PC-3 (cell line): ENCODE measurements at regions not wholly inside any gene's neighbourhood (a gene's known extent, or its start where the extent isn't known, plus 50 kb on each side); places are given as distances from the start of the nearest gene placed in this dataset.

Experiments used
- ATAC-seq: fragments of 200-7000 bp; cut with Tn5 transposase; 2 replicates; pipeline ENCODE4 v1.9.1; 2020; ENCODE audit warnings: mild to moderate bottlenecking, moderate library complexity
- BruUV-seq: library from RNA; stranded (reverse); fragments of 400-500 nt; replicated peaks from 2 replicates; lab custom pipeline; 2021; lab: Mats Ljungman, UMichigan
- CTCF ChIA-PET: fragments of 300-600 bp; sonication (Branson Sonifier 250); formaldehyde crosslinking; loops from one replicate; lab custom pipeline; 2022; ENCODE audit warnings: antibody characterized with exemption; lab: Charles Lee
- POLR2A ChIA-PET: fragments of 300-600 bp; sonication (Branson Sonifier 250); formaldehyde crosslinking; loops from one replicate; lab custom pipeline; 2022; ENCODE audit warnings: antibody characterized with exemption; ENCODE audit not compliant: unreplicated experiment; lab: Charles Lee
- DNase-seq: peaks from one replicate; pipeline ENCODE4 v3.0.0-alpha.2; 2015
- H2AFZ ChIP-seq: fragments of 300-600 bp; sonication (generic); 2 replicates; pipeline ENCODE4 v1.6.0; 2016; ENCODE audit warnings: antibody characterized with exemption, low read length
- H3F3A ChIP-seq: fragments of 300-600 bp; sonication (generic); one replicate; pipeline ENCODE4 v1.6.0; 2017; ENCODE audit warnings: antibody characterized with exemption, low read length, control low read depth, mild to moderate bottlenecking; ENCODE audit not compliant: unreplicated experiment
- H3K27ac ChIP-seq: fragments of 300-600 bp; sonication (generic); 2 replicates; pipeline ENCODE4 v1.5.1; 2016; ENCODE audit warnings: mild to moderate bottlenecking, low read length
- H3K27me3 ChIP-seq: fragments of 300-600 bp; sonication (generic); 2 replicates; pipeline ENCODE4 v1.6.1; 2016; ENCODE audit warnings: low read length, mixed read lengths
- H3K36me3 ChIP-seq: fragments of 300-600 bp; sonication (generic); 2 replicates; pipeline ENCODE4 v1.6.1; 2016; ENCODE audit warnings: low read depth, mixed run types, low read length, mixed read lengths
- H3K4me1 ChIP-seq: fragments of 300-600 bp; sonication (generic); 2 replicates; pipeline ENCODE4 v1.5.1; 2016; ENCODE audit warnings: low read length; ENCODE audit not compliant: insufficient read depth
- H3K4me2 ChIP-seq: fragments of 300-600 bp; sonication (generic); 2 replicates; pipeline ENCODE4 v1.6.0; 2016; ENCODE audit warnings: low read length
- H3K4me3 ChIP-seq: fragments of 300-600 bp; sonication (generic); 2 replicates; pipeline ENCODE4 v1.5.1; 2016; ENCODE audit warnings: mild to moderate bottlenecking, low read length, mixed read lengths
- H3K79me2 ChIP-seq: fragments of 300-600 bp; sonication (generic); 2 replicates; pipeline ENCODE4 v1.6.1; 2017; ENCODE audit warnings: low read length, mixed read lengths
- H3K9ac ChIP-seq: fragments of 300-600 bp; sonication (generic); 2 replicates; pipeline ENCODE4 v1.6.0; 2016; ENCODE audit warnings: mild to moderate bottlenecking, low read length
- H3K9me2 ChIP-seq: fragments of 300-600 bp; sonication (generic); replicated peaks from 2 replicates; pipeline ENCODE4 v1.6.1; 2016; ENCODE audit warnings: mixed run types, low read length, mixed read lengths
- H3K9me3 ChIP-seq: fragments of 300-600 bp; sonication (generic); 2 replicates; pipeline ENCODE4 v1.6.1; 2016; ENCODE audit warnings: low read length, mixed read lengths
- H4K20me1 ChIP-seq: fragments of 300-600 bp; sonication (generic); 2 replicates; pipeline ENCODE4 v1.6.1; 2016; ENCODE audit warnings: low read length, mixed read lengths
- EZH2 ChIP-seq: fragments of 300-600 bp; sonication (generic); IDR thresholded peaks from one replicate; pipeline ENCODE4 v1.6.1; 2017; ENCODE audit warnings: antibody characterized with exemption, mild to moderate bottlenecking, low read length; ENCODE audit not compliant: unreplicated experiment
- EZH2phosphoT487 ChIP-seq: fragments of 300-600 bp; sonication (generic); IDR thresholded peaks from 2 replicates; pipeline ENCODE4 v1.6.1; 2018; ENCODE audit warnings: mild to moderate bottlenecking, antibody characterized with exemption, low read length, borderline replicate concordance
- intact Hi-C: fragments of 100-400 bp; cut with micrococcal nuclease; formaldehyde crosslinking; loops from 2 replicates; pipeline ENCODE4 v1.9.0; 2023
- TF ChIP-seq, protein P1 (sequence below): fragments of 300-600 bp; sonication (generic); conservative IDR thresholded peaks from 2 replicates; pipeline ENCODE4 v1.5.1; 2017; ENCODE audit warnings: antibody characterized with exemption, low read depth, mild to moderate bottlenecking, low read length

DNA sequence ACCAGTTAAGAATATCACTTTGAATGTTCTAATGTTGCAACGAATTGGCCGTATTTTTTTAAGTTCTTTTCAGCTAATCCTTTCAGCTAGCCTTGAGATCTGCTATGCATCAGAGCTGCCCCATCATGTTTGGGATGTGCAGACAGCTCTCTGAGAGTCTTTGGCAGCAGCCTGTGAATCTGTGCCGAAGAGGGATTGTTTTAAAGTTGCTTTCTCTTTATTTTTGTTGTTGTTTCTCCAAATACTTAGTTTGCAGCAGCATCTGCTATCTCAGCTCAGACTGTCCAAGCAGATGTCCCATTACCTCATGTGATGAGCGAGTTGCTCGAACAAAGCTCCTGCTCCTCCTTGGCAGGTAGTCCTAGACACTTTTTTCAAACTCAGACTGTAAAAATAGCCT is 1002.5 kb upstream of the INTU start:
- intact Hi-C loops: no loop called here
- Histone ChIP-seq H3K27me3 (no peaks in the 10 kb centered on the region), H4K20me1 (no peaks in the 10 kb centered on the region), H3K27ac (no peak overlapping the region), H3K4me3 (no peak overlapping the region), H3K4me1 (no peaks in the 10 kb centered on the region), H2AFZ (no peak overlapping the region), H3K9me2 (no peaks in the 10 kb centered on the region), H3K79me2 (no peaks in the 10 kb centered on the region), H3K9me3 (no peaks in the 10 kb centered on the region), H3F3A (no peaks in the 10 kb centered on the region), H3K9ac (no peak overlapping the region), H3K36me3 (no peaks in the 10 kb centered on the region), H3K4me2 (no peak overlapping the region)
- no peak for TF ChIP-seq EZH2phosphoT487
- TF ChIP-seq, protein P1, sequence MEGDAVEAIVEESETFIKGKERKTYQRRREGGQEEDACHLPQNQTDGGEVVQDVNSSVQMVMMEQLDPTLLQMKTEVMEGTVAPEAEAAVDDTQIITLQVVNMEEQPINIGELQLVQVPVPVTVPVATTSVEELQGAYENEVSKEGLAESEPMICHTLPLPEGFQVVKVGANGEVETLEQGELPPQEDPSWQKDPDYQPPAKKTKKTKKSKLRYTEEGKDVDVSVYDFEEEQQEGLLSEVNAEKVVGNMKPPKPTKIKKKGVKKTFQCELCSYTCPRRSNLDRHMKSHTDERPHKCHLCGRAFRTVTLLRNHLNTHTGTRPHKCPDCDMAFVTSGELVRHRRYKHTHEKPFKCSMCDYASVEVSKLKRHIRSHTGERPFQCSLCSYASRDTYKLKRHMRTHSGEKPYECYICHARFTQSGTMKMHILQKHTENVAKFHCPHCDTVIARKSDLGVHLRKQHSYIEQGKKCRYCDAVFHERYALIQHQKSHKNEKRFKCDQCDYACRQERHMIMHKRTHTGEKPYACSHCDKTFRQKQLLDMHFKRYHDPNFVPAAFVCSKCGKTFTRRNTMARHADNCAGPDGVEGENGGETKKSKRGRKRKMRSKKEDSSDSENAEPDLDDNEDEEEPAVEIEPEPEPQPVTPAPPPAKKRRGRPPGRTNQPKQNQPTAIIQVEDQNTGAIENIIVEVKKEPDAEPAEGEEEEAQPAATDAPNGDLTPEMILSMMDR: no peak
- no peak for TF ChIP-seq EZH2
- ChIA-PET POLR2A (no interaction called here), CTCF (no interaction called here)
- BruUV-seq: no TSS peak
- DNase-seq: no peak
- no peak for ATAC-seq

- Histone ChIP-seq H3K9ac (no peak overlapping the region), H3K9me3 (no peaks in the 10 kb centered on the region), H4K20me1 (no peaks in the 10 kb centered on the region), H3K79me2 (no peaks in the 10 kb centered on the region), H3K4me1 (no peaks in the 10 kb centered on the region), H3K4me2 (no peak overlapping the region), H3K36me3 (no peaks in the 10 kb centered on the region), H3K27me3 (no peaks in the 10 kb centered on the region), H3K9me2 (no peaks in the 10 kb centered on the region), H2AFZ (no peak overlapping the region), H3F3A (no peaks in the 10 kb centered on the region), H3K4me3 (no peak overlapping the region), H3K27ac (no peak overlapping the region)
- TF ChIP-seq EZH2phosphoT487: no peak
- ChIA-PET POLR2A (no interaction called here), CTCF (interaction anchor here (0.6 kb wide), 1 partner anchor 8 kb away, joined by 3 read pairs; no protein-coding TSS in a partner anchor)
- no peak for ATAC-seq
- no TSS peak for BruUV-seq
- no peak for DNase-seq
- intact Hi-C loops: no loop called here
Observed at GRCh38 chr4:126633306-126633705, 999.5 kb upstream of the INTU start.

- no peak for DNase-seq
- no peak overlapping the region for H2AFZ ChIP-seq
- no peak overlapping the region for H3K27ac ChIP-seq
- CTCF ChIA-PET: no interaction called here
- no peaks in the 10 kb centered on the region for H3K9me2 ChIP-seq
- no peak overlapping the region for H3K9ac ChIP-seq
- H3K27me3 ChIP-seq: no peaks in the 10 kb centered on the region
- BruUV-seq: no TSS peak
- H3K4me1 ChIP-seq: no peaks in the 10 kb centered on the region
- H3F3A ChIP-seq: no peaks in the 10 kb centered on the region
- H3K4me3 ChIP-seq: no peak overlapping the region
- H3K4me2 ChIP-seq: no peak overlapping the region
- no peak for ATAC-seq
- no peaks in the 10 kb centered on the region for H3K79me2 ChIP-seq
- intact Hi-C loops: no loop called here
- H4K20me1 ChIP-seq: no peaks in the 10 kb centered on the region
- H3K36me3 ChIP-seq: no peaks in the 10 kb centered on the region
- no peaks in the 10 kb centered on the region for H3K9me3 ChIP-seq
- TF ChIP-seq, protein P1: no peak
- no peak for TF ChIP-seq EZH2
- TF ChIP-seq EZH2phosphoT487: no peak
- POLR2A ChIA-PET: interaction anchor here (0.7 kb wide), 2 partner anchors 292 to 1243 kb away, joined by 4 to 5 read pairs; no protein-coding TSS in a partner anchor
Observed at GRCh38 chr4:126637706-126638105, 995.1 kb upstream of the INTU start.
